Psoas muscle (tissue), 7 donors: ENCODE measurements at regions not wholly inside any gene's neighbourhood (a gene's known extent, or its start where the extent isn't known, plus 50 kb on each side); places are given as distances from the start of the nearest gene placed in this dataset.

Source experiments
- ATAC-seq, 4 donors: fragments of 200-7000 bp; cut with Tn5 transposase; one replicate each; pipeline ENCODE4 v1.9.1; 2020; ENCODE audit warnings: moderate library complexity in 3 of 4, mild to moderate bottlenecking in 2 of 4
- DNase-seq, 2 donors: peaks; one replicate each; pipeline ENCODE4 v3.0.0-alpha.2; 2020
- H3K27ac ChIP-seq: fragments of 200-600 bp; one replicate; pipeline ENCODE4 v1.8.0; 2022
- H3K27me3 ChIP-seq, 3 donors: fragments of 200-600 bp in 1 of 3; one replicate each; pipeline versions ENCODE4 v1.6.1 to v1.8.0; 2013 to 2022; ENCODE audit warnings: low read length in 2 of 3, mild to moderate bottlenecking in 2 of 3, moderate library complexity in 1 of 3; ENCODE audit not compliant: insufficient read depth in 3 of 3
- H3K36me3 ChIP-seq, 2 donors: fragments of 200-600 bp in 1 of 2; one replicate each; pipeline versions ENCODE4 v1.6.1 to v1.8.0; 2013 to 2022; ENCODE audit warnings: low read depth in 1 of 2, mild to moderate bottlenecking in 1 of 2, moderate library complexity in 1 of 2; ENCODE audit not compliant: insufficient read depth in 1 of 2
- H3K4me1 ChIP-seq: fragments of 200-600 bp; one replicate; pipeline ENCODE4 v1.8.0; 2022
- H3K4me3 ChIP-seq: fragments of 200-600 bp; one replicate; pipeline ENCODE4 v1.8.0; 2022; ENCODE audit warnings: mild to moderate bottlenecking
- H3K9me3 ChIP-seq: fragments of 200-600 bp; one replicate; pipeline ENCODE4 v1.8.0; 2022
- WGBS, 3 donors: extraction: QIAGEN DNeasy Blood & Tissue Kit; methylation state at CpG; one replicate each; pipeline versions ENCODE4 v1.1.6 to v1.1.7; 2013; 5-methylcytosine and 5-hydroxymethylcytosine counted together
- intact Hi-C, 2 donors: fragments of 100-400 bp; cut with DNase I; formaldehyde crosslinking; loops; one replicate each; pipeline versions ENCODE4 v1.11.0 to v1.14.2; 2022
- TF ChIP-seq, protein P1 (sequence below): fragments of 200-600 bp; IDR thresholded peaks from one replicate; pipeline ENCODE4 v1.8.0; 2022; ENCODE audit warnings: antibody characterized with exemption
- donor health status: healthy with polysubstance abuse.
- donor health status: DM: no; HTN: no; CAD: no; lungs with moderate emphysema.
- donor health status: Bipolar disorder and iron deficiency.
- donor health status: healthy.
- donor health status: DM: yes; HTN: yes; CAD: no.
- donor health status: DM: no; HTN: no; CAD: no.
- donor health status: DM: yes; HTN: yes; CAD: no.

DNA sequence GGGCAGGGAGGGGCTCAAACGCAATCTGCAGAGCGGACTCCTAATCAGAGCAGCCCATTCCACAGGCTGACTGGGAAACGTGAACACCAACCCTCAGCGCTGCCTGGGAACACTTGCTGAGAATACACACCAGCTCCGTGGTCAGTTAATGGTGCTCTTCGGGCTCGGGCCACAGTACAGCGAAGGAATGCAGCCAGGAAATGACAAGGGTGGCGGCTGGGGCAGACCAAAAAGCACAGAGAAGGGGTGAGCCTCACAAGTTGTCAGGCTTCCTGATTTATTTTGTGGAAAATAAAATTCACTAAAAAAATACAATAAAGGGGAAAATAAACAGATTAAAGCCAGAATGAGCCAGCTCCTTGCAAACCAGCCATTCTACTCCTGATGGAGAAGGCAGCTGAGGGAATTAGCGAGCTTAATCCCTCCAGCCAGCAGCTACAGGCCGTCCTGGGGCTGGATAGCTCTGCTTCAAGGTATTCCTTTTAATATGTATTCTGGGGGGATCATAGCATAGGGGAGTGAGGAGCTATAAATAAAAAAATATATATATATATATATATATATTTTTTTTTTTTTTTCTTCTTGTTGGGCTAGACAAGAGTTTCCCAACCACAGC is 165.5 kb upstream of the NTM start:
- Histone ChIP-seq H3K4me3 (no peak overlapping the region), H3K36me3 (no peaks in the 10 kb centered on the region), H3K27me3 (peaks cover 0 to 5% (median 3%) of the 10 kb centered on the region in 3 donors), H3K9me3 (no peaks in the 10 kb centered on the region), H3K4me1 (no peaks in the 10 kb centered on the region), H3K27ac (no peak overlapping the region)
- ATAC-seq (no peak), DNase-seq (no peak)
- intact Hi-C loops, result no loop called here
- 30 to 45% (median 41%) methylated on average over 11 of the region's 11 CpGs for WGBS, 3 donors
- TF ChIP-seq, protein P1, sequence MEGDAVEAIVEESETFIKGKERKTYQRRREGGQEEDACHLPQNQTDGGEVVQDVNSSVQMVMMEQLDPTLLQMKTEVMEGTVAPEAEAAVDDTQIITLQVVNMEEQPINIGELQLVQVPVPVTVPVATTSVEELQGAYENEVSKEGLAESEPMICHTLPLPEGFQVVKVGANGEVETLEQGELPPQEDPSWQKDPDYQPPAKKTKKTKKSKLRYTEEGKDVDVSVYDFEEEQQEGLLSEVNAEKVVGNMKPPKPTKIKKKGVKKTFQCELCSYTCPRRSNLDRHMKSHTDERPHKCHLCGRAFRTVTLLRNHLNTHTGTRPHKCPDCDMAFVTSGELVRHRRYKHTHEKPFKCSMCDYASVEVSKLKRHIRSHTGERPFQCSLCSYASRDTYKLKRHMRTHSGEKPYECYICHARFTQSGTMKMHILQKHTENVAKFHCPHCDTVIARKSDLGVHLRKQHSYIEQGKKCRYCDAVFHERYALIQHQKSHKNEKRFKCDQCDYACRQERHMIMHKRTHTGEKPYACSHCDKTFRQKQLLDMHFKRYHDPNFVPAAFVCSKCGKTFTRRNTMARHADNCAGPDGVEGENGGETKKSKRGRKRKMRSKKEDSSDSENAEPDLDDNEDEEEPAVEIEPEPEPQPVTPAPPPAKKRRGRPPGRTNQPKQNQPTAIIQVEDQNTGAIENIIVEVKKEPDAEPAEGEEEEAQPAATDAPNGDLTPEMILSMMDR, result no peak

DNA sequence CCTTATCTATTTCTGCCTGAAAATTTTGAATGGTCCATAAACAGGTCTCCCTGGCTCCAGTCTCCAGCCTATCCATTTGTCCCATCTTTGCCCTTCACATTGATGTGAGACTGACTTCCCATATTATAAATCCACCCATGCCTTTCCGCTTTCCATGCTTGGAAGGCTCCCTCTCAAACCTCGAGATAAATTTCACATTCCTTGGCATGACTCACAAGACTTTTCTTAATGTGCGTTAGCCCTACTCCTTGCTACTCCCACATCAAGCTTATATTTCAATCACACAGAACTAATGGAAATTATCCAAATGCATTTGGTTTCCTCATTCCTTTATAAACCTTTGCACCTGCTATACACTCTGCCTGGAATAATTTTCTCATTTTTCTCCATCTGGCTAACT is 163.7 kb upstream of the NTM start:
- DNase-seq (no peak), ATAC-seq (no peak)
- intact Hi-C loops, result no loop called here
- no peak overlapping the region for H3K4me3 ChIP-seq
- TF ChIP-seq, protein P1, result no peak
- H3K9me3 ChIP-seq, result no peaks in the 10 kb centered on the region
- whole genome bisulfite sequencing, 3 donors, result 54 to 63% (median 60%) methylated on average over 3 of the region's 3 CpGs
- H3K36me3 ChIP-seq, result no peaks in the 10 kb centered on the region
- no peak overlapping the region for H3K27ac ChIP-seq
- no peaks in the 10 kb centered on the region for H3K4me1 ChIP-seq
- H3K27me3 ChIP-seq, result peaks cover 0 to 5% (median 0%) of the 10 kb centered on the region in 3 donors

DNA sequence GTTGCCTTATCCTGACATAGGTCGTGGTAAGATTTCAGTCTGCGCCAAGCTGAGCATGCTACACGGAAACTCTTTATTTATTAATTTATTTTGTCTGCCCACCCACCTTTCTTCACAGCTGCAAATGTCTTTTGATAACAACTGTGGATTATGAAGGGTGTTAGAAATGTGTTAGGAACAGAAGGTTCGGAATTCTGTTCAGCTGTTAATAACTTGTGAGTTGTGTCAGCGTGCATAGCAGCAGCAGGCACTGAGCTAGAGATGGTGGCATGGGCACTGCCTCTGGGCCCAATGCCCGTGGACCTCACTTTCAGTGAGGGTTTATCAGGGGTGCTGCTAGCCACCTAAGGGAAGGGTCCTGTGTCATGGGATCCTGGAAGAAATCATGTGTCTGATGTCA is 162.5 kb upstream of the NTM start:
- WGBS, 3 donors, result 49 to 67% (median 50%) methylated on average over 6 of the region's 6 CpGs
- H3K9me3 ChIP-seq, result no peaks in the 10 kb centered on the region
- no peak overlapping the region for H3K27ac ChIP-seq
- ATAC-seq (no peak), DNase-seq (no peak)
- intact Hi-C loops, result no loop called here
- no peaks in the 10 kb centered on the region for H3K36me3 ChIP-seq
- H3K4me1 ChIP-seq, result no peaks in the 10 kb centered on the region
- TF ChIP-seq, protein P1, result no peak
- H3K4me3 ChIP-seq, result no peak overlapping the region
- no peaks in the 10 kb centered on the region for H3K27me3 ChIP-seq

DNA sequence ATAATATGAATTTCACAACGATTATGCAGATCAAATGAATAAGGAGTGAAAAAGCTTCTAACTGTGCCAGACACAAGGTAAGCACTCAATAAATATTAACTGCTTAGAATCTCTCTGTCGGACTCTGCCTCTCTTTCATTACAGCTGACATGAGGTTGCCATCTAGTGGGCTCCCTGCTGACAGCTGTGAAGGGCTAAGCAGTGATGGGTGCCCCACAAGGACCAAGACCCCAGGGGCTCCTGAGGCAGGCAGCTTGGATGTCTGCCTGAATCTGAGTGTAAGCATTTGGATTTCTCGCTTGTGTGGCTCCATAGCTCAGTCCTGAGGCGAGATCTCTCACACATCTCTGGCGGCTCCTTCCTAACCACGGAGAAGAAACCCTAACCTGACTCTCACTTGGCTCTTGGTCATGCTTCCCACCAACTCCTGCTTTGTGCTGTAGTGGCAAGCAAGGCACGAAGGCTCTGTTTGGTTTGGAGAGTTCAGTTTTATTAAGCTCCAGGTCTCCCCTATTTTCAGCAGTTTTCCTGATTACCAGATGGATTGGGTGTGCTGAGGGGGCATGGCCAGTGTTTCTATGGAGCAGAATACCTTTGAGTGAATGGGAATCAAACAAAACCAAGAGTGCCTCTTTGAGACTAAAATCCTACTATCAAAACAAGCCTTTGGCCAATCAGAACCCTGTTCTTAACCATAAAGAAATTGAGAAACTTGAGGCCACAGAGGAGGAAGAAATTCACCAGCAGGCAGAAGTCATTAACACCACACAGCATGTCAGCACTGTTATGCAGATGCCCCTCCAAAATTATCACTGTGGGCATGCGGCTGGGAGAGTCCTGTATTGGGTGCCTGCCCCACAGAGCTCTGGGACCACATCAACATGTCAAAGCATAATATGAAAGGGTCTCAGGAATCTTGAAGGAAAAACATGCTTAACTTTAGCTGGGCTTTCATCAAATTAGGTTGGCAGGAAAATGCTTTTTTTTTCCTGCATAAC is 152.8 kb upstream of the NTM start:
- no peaks in the 10 kb centered on the region for H3K4me1 ChIP-seq
- H3K9me3 ChIP-seq, result no peaks in the 10 kb centered on the region
- H3K4me3 ChIP-seq, result no peak overlapping the region
- DNase-seq, result no peak
- no peak overlapping the region for H3K27ac ChIP-seq
- TF ChIP-seq, protein P1, result no peak
- H3K27me3 ChIP-seq, result peaks cover 0 to 2% (median 0%) of the 10 kb centered on the region in 3 donors
- intact Hi-C loops, result no loop called here
- H3K36me3 ChIP-seq, result no peaks in the 10 kb centered on the region
- ATAC-seq, result no peak
- WGBS, 3 donors, result 60 to 64% (median 62%) methylated on average over 8 of the region's 8 CpGs
